Mesenchymal stem cell (in vitro differentiated cells and primary cell): ENCODE measurements at regions not wholly inside any gene's neighbourhood (a gene's known extent, or its start where the extent isn't known, plus 50 kb on each side); places are given as distances from the start of the nearest gene placed in this dataset.

Source experiments
- DNase-seq: peaks from one replicate; pipeline ENCODE4 v3.0.0-alpha.2; 2013
- H2AFZ ChIP-seq: one replicate; pipeline ENCODE4 v1.6.1; 2013; ENCODE audit warnings: low read depth, mild to moderate bottlenecking, control low read depth, inconsistent platforms, low read length, moderate library complexity
- H2AK5ac ChIP-seq: 2 replicates; pipeline ENCODE4 v1.6.1; 2013; ENCODE audit warnings: low read length, moderate library complexity, mild to moderate bottlenecking, inconsistent platforms; ENCODE audit not compliant: severe bottlenecking
- H2BK120ac ChIP-seq: one replicate; pipeline ENCODE4 v1.6.1; 2013; ENCODE audit warnings: low read depth, mild to moderate bottlenecking, inconsistent platforms, low read length, moderate library complexity
- H2BK12ac ChIP-seq, 2 experiments: one replicate each; pipeline ENCODE4 v1.6.1; 2013; ENCODE audit warnings: inconsistent platforms in 2 of 2, low read length in 2 of 2, mild to moderate bottlenecking in 2 of 2, moderate library complexity in 2 of 2, control low read depth in 1 of 2
- H2BK15ac ChIP-seq: one replicate; pipeline ENCODE4 v1.6.1; 2013; ENCODE audit warnings: mild to moderate bottlenecking, low read depth, inconsistent platforms; ENCODE audit not compliant: poor library complexity, severe bottlenecking
- H2BK5ac ChIP-seq: 2 replicates; pipeline ENCODE4 v1.6.1; 2013; ENCODE audit warnings: low read depth, mild to moderate bottlenecking, low read length, control low read depth, inconsistent platforms; ENCODE audit not compliant: poor library complexity, severe bottlenecking
- H3K14ac ChIP-seq, 2 experiments: one replicate each; pipeline ENCODE4 v1.6.1; 2013; ENCODE audit warnings: inconsistent platforms in 2 of 2, low read length in 2 of 2, control low read depth in 1 of 2, mild to moderate bottlenecking in 1 of 2, moderate library complexity in 1 of 2
- H3K18ac ChIP-seq, 2 experiments: one replicate each; pipeline ENCODE4 v1.6.1; 2013; ENCODE audit warnings: inconsistent platforms in 2 of 2, low read length in 2 of 2, control low read depth in 1 of 2, low read depth in 1 of 2, mild to moderate bottlenecking in 1 of 2
- H3K23ac ChIP-seq, 2 experiments: one replicate each; pipeline ENCODE4 v1.6.1; 2013; ENCODE audit warnings: inconsistent platforms in 2 of 2, low read length in 2 of 2, mild to moderate bottlenecking in 2 of 2, moderate library complexity in 2 of 2, control low read depth in 1 of 2
- H3K27ac ChIP-seq: 2 replicates; pipeline ENCODE4 v1.5.1; 2013; ENCODE audit warnings: mild to moderate bottlenecking, moderate library complexity, low read length, control low read depth, inconsistent platforms; ENCODE audit not compliant: poor library complexity, severe bottlenecking
- H3K27me3 ChIP-seq, 2 experiments: 2 replicates each; pipeline versions ENCODE4 v1.6.1 to v1.7.0; 2013; ENCODE audit warnings: low read length in 2 of 2, mild to moderate bottlenecking in 2 of 2, moderate library complexity in 2 of 2, control low read depth in 1 of 2, inconsistent platforms in 1 of 2; ENCODE audit not compliant: control insufficient read depth in 1 of 2, insufficient read depth in 1 of 2
- H3K36me3 ChIP-seq, 2 experiments: 2 replicates each; pipeline versions ENCODE4 v1.6.1 to v1.7.0; 2013; ENCODE audit warnings: low read length in 2 of 2, control low read depth in 1 of 2, inconsistent platforms in 1 of 2, low read depth in 1 of 2, mild to moderate bottlenecking in 1 of 2; ENCODE audit not compliant: insufficient read depth in 2 of 2, control insufficient read depth in 1 of 2
- H3K4ac ChIP-seq, 2 experiments: one replicate each; pipeline ENCODE4 v1.6.1; 2013; ENCODE audit warnings: inconsistent platforms in 2 of 2, low read length in 2 of 2, mild to moderate bottlenecking in 2 of 2, moderate library complexity in 2 of 2, control low read depth in 1 of 2, low read depth in 1 of 2
- H3K4me1 ChIP-seq: 2 replicates; pipeline ENCODE4 v1.6.1; 2013; ENCODE audit warnings: low read depth, low read length, control low read depth; ENCODE audit not compliant: control insufficient read depth, insufficient read depth
- H3K4me2 ChIP-seq: 2 replicates; pipeline ENCODE4 v1.6.1; 2013; ENCODE audit warnings: low read length, mild to moderate bottlenecking, inconsistent platforms; ENCODE audit not compliant: poor library complexity, severe bottlenecking
- H3K4me3 ChIP-seq, 2 experiments: 2 replicates each; pipeline versions ENCODE4 v1.5.1 to v1.7.0; 2013; ENCODE audit warnings: low read length in 2 of 2, mild to moderate bottlenecking in 2 of 2, control low read depth in 1 of 2, low read depth in 1 of 2; ENCODE audit not compliant: insufficient read depth in 1 of 2
- H3K79me1 ChIP-seq: replicated peaks from 2 replicates; pipeline ENCODE4 v1.6.1; 2013; ENCODE audit warnings: mild to moderate bottlenecking, control low read depth, low read length, inconsistent platforms; ENCODE audit not compliant: poor library complexity, severe bottlenecking
- H3K9ac ChIP-seq: 2 replicates; pipeline ENCODE4 v1.7.0; 2013; ENCODE audit warnings: mild to moderate bottlenecking, low read length, moderate library complexity
- H3K9me3 ChIP-seq: 2 replicates; pipeline ENCODE4 v1.7.0; 2013; ENCODE audit warnings: mild to moderate bottlenecking, low read length; ENCODE audit not compliant: control insufficient read depth
- H4K8ac ChIP-seq: one replicate; pipeline ENCODE4 v1.6.1; 2013; ENCODE audit warnings: inconsistent platforms, mild to moderate bottlenecking, low read length, moderate library complexity
- H4K91ac ChIP-seq: one replicate; pipeline ENCODE4 v1.6.1; 2013; ENCODE audit warnings: mild to moderate bottlenecking, low read length, inconsistent platforms
- WGBS: methylation state at CpG from one replicate; pipeline ENCODE4 v1.1.7; 2013; ENCODE audit warnings: mixed read lengths; 5-methylcytosine and 5-hydroxymethylcytosine counted together

- H2BK5ac ChIP-seq = no peak overlapping the region
- no peaks in the 10 kb centered on the region for H3K79me1 ChIP-seq
- no peak overlapping the region for H3K23ac ChIP-seq
- H3K36me3 ChIP-seq = no peaks in the 10 kb centered on the region
- no peak overlapping the region for H3K14ac ChIP-seq
- DNase-seq = no peak
- no peak overlapping the region for H3K4me3 ChIP-seq
- no peak overlapping the region for H3K4me2 ChIP-seq
- no peak overlapping the region for H4K8ac ChIP-seq
- 77% methylated on average over 2 of the region's 2 CpGs for WGBS
- no peak overlapping the region for H4K91ac ChIP-seq
- H2AFZ ChIP-seq = no peak overlapping the region
- H2BK12ac ChIP-seq = no peak overlapping the region
- H3K27me3 ChIP-seq = no peaks in the 10 kb centered on the region
- H3K27ac ChIP-seq = no peak overlapping the region
- no peak overlapping the region for H2BK120ac ChIP-seq
- H3K4ac ChIP-seq = no peak overlapping the region
- H3K18ac ChIP-seq = no peak overlapping the region
- no peak overlapping the region for H2BK15ac ChIP-seq
- H3K9me3 ChIP-seq = no peaks in the 10 kb centered on the region
- no peak overlapping the region for H3K9ac ChIP-seq
- H3K4me1 ChIP-seq = no peaks in the 10 kb centered on the region
- no peak overlapping the region for H2AK5ac ChIP-seq
Measured at GRCh38 chr2:104163611-104164130, 690.2 kb upstream of the POU3F3 start.

- no peaks in the 10 kb centered on the region for H3K4me1 ChIP-seq
- H3K27me3 ChIP-seq = no peaks in the 10 kb centered on the region
- no peak overlapping the region for H3K4ac ChIP-seq
- H3K9me3 ChIP-seq = peaks cover 2% of the 10 kb centered on the region
- no peak overlapping the region for H3K4me3 ChIP-seq
- H2AK5ac ChIP-seq = no peak overlapping the region
- no peak overlapping the region for H2AFZ ChIP-seq
- no peaks in the 10 kb centered on the region for H3K79me1 ChIP-seq
- H4K8ac ChIP-seq = no peak overlapping the region
- H2BK120ac ChIP-seq = no peak overlapping the region
- WGBS = 88% methylated on average over 7 of the region's 7 CpGs
- no peak overlapping the region for H3K23ac ChIP-seq
- no peak overlapping the region for H4K91ac ChIP-seq
- H2BK5ac ChIP-seq = no peak overlapping the region
- H3K4me2 ChIP-seq = no peak overlapping the region
- no peak overlapping the region for H3K14ac ChIP-seq
- H3K18ac ChIP-seq = no peak overlapping the region
- no peak overlapping the region for H3K27ac ChIP-seq
- H3K9ac ChIP-seq = no peak overlapping the region
- H2BK12ac ChIP-seq = no peak overlapping the region
- no peak for DNase-seq
- H2BK15ac ChIP-seq = no peak overlapping the region
- no peaks in the 10 kb centered on the region for H3K36me3 ChIP-seq
Measured at GRCh38 chr2:104164721-104165252, 689.1 kb upstream of the POU3F3 start.

GRCh38 chr2:104177179-104177578 is 676.7 kb upstream of the POU3F3 start:
- no peak for DNase-seq
- Histone ChIP-seq H3K9ac (no peak overlapping the region), H4K8ac (no peak overlapping the region), H3K14ac (no peak overlapping the region), H3K9me3 (peaks cover 35% of the 10 kb centered on the region), H3K79me1 (no peaks in the 10 kb centered on the region), H3K23ac (no peak overlapping the region), H2BK120ac (no peak overlapping the region), H3K27me3 (no peaks in the 10 kb centered on the region), H3K4me2 (no peak overlapping the region), H4K91ac (no peak overlapping the region), H3K4ac (no peak overlapping the region), H2BK15ac (no peak overlapping the region), H2AFZ (no peak overlapping the region), H3K27ac (no peak overlapping the region), H2AK5ac (no peak overlapping the region), H2BK12ac (no peak overlapping the region), H3K36me3 (no peaks in the 10 kb centered on the region), H3K4me1 (no peaks in the 10 kb centered on the region), H3K4me3 (no peak overlapping the region), H2BK5ac (no peak overlapping the region), H3K18ac (no peak overlapping the region)
- 75% methylated on average over 1 of the region's 1 CpG for WGBS

GRCh38 chr2:104179644-104180043 is 674.3 kb upstream of the POU3F3 start:
- Histone ChIP-seq H3K4ac (no peak overlapping the region), H3K18ac (no peak overlapping the region), H3K27me3 (no peaks in the 10 kb centered on the region), H3K79me1 (no peaks in the 10 kb centered on the region), H2BK15ac (no peak overlapping the region), H3K4me2 (no peak overlapping the region), H3K14ac (no peak overlapping the region), H3K9ac (no peak overlapping the region), H2AK5ac (no peak overlapping the region), H3K36me3 (no peaks in the 10 kb centered on the region), H3K4me3 (no peak overlapping the region), H2BK5ac (no peak overlapping the region), H3K4me1 (no peaks in the 10 kb centered on the region), H2AFZ (no peak overlapping the region), H3K23ac (no peak overlapping the region), H3K27ac (no peak overlapping the region), H2BK12ac (no peak overlapping the region), H3K9me3 (peaks cover 31% of the 10 kb centered on the region), H4K91ac (no peak overlapping the region), H4K8ac (no peak overlapping the region), H2BK120ac (no peak overlapping the region)
- WGBS = no CpG with 5 or more reads among the region's 1 CpG
- DNase-seq = no peak
